ENCODE measurements at regions not wholly inside any gene's neighbourhood (a gene's known extent, or its start where the extent isn't known, plus 50 kb on each side); places are given as distances from the start of the nearest gene placed in this dataset.

GRCh38 chr11:131307506-131307905 is 62.9 kb upstream of the NTM start:
- DNase-seq, result no peak

- DNase-seq, result no peak
These were observed 60.6 kb upstream of the NTM start for GRCh38 chr11:131309776-131310175.

GRCh38 chr11:131311776-131312514 is 58.5 kb upstream of the NTM start:
- peak; percentile 100 for DNase-seq
